K562 (cell line): ENCODE measurements at regions not wholly inside any gene's neighbourhood (a gene's known extent, or its start where the extent isn't known, plus 50 kb on each side); places are given as distances from the start of the nearest gene placed in this dataset.

ENCODE experiments used
- ATAC-seq: fragments of 200-7000 bp; cut with Tn5 transposase; 3 replicates; pipeline ENCODE4 v1.9.1; 2020; ENCODE audit warnings: moderate library complexity
- BruUV-seq: library from RNA; stranded (reverse); fragments of 400-500 nt; replicated peaks from 2 replicates; lab custom pipeline; 2021; lab: Mats Ljungman, UMichigan
- CTCF ChIA-PET: fragments of 300-600 bp; formaldehyde crosslinking; extraction: SDS; loops from one replicate; lab custom pipeline; 2021; ENCODE audit warnings: low intra/inter-chr PET ratio; lab: Yijun Ruan, JAX
- POLR2A ChIA-PET: fragments of 300-600, 350-650 bp; sonication (Branson Sonifier 250); formaldehyde crosslinking; extraction: SDS; loops from one replicate; lab custom pipeline; 2021; ENCODE audit warnings: antibody characterized with exemption, inconsistent platforms; lab: Yijun Ruan, JAX
- DNase-seq, 4 experiments: peaks; one replicate each; pipeline versions ENCODE4 v3.0.0 to v3.0.0-alpha.2; 2011 to 2018; ENCODE audit warnings: low spot score in 3 of 4, mixed read lengths in 3 of 4; ENCODE audit errors: extremely low read depth in 1 of 4
- FAIRE-seq: peaks from 2 replicates; lab custom pipeline; 2011; peaks lifted over from hg19 to GRCh38; lab: Jason Lieb, UNC
- H2AFZ ChIP-seq: 2 replicates; pipeline ENCODE4 v1.6.0; 2011; ENCODE audit warnings: low read depth, low read length, control low read depth, inconsistent platforms
- H3K27ac ChIP-seq: fragments of 200-600 bp; 3 replicates; pipeline ENCODE4 v1.8.0; 2011; ENCODE audit warnings: low read depth, mild to moderate bottlenecking, control low read depth, inconsistent platforms, low read length, moderate library complexity, mixed read lengths; ENCODE audit errors: extremely low read depth
- H3K27me3 ChIP-seq, 2 experiments: fragments of 300-600 bp in 1 of 2; 2 replicates in 1 of 2; 3 replicates in 1 of 2; pipeline versions ENCODE4 v1.6.0 to v1.8.0; 2011; ENCODE audit warnings: inconsistent platforms in 2 of 2, low read length in 2 of 2, mild to moderate bottlenecking in 1 of 2, mixed read lengths in 1 of 2, moderate library complexity in 1 of 2; ENCODE audit not compliant: control insufficient read depth in 2 of 2, insufficient read depth in 2 of 2
- H3K36me3 ChIP-seq: fragments of 300-600 bp; 3 replicates; pipeline ENCODE4 v1.8.0; 2011; ENCODE audit warnings: mild to moderate bottlenecking, low read length, inconsistent platforms; ENCODE audit not compliant: control insufficient read depth, insufficient read depth
- H3K4me1 ChIP-seq, 2 experiments: fragments of 200-600 bp in 1 of 2; replicated peaks in 1 of 2; 2 replicates in 1 of 2; 3 replicates in 1 of 2; pipeline versions ENCODE4 v1.5.1 to v1.8.0; 2011; ENCODE audit warnings: inconsistent platforms in 2 of 2, low read length in 2 of 2, mild to moderate bottlenecking in 1 of 2, mixed read lengths in 1 of 2, moderate library complexity in 1 of 2; ENCODE audit not compliant: control insufficient read depth in 2 of 2, insufficient read depth in 2 of 2
- H3K4me2 ChIP-seq: 2 replicates; pipeline ENCODE4 v1.6.1; 2011; ENCODE audit warnings: low read length, control low read depth, inconsistent platforms, mixed read lengths; ENCODE audit not compliant: insufficient read depth
- H3K4me3 ChIP-seq: fragments of 200-600 bp; sonication (generic), shearing (Covaris generic); 2 replicates; pipeline ENCODE4 v1.5.1; 2016; ENCODE audit warnings: control low read depth, inconsistent platforms
- H3K79me2 ChIP-seq: fragments of 200-600 bp; 3 replicates; pipeline ENCODE4 v1.8.0; 2011; ENCODE audit warnings: low read length, inconsistent platforms; ENCODE audit not compliant: control insufficient read depth, insufficient read depth
- H3K9ac ChIP-seq, 2 experiments: 2 replicates each; pipeline versions ENCODE4 v1.6.0 to v1.6.1; 2011; ENCODE audit warnings: low read depth in 2 of 2, low read length in 2 of 2, control low read depth in 1 of 2, inconsistent platforms in 1 of 2, mild to moderate bottlenecking in 1 of 2, mixed read lengths in 1 of 2; ENCODE audit not compliant: insufficient read depth in 1 of 2
- H3K9me1 ChIP-seq: one replicate; pipeline ENCODE4 v1.6.0; 2011; ENCODE audit warnings: inconsistent platforms, mild to moderate bottlenecking, low read length, moderate library complexity; ENCODE audit not compliant: control insufficient read depth, insufficient read depth
- H3K9me3 ChIP-seq: replicated peaks from 2 replicates; pipeline ENCODE4 v1.5.1; 2011; ENCODE audit warnings: low read depth, low read length, inconsistent platforms; ENCODE audit not compliant: control insufficient read depth, insufficient read depth
- H4K20me1 ChIP-seq: replicated peaks from 2 replicates; pipeline ENCODE4 v1.6.1; 2011; ENCODE audit warnings: low read length, inconsistent platforms, mixed read lengths; ENCODE audit not compliant: control insufficient read depth, insufficient read depth
- ATF1 ChIP-seq, 2 experiments: fragments of 450-650 bp in 1 of 2; IDR thresholded peaks; 2 replicates each; pipeline ENCODE4 v1.6.1; 2016; ENCODE audit warnings: missing compliant biosample characterization in 1 of 2, missing genetic modification characterization in 1 of 2
- CREB5 ChIP-seq: fragments of 250-450 bp; sonication (Bioruptor Pico); IDR thresholded peaks from 2 replicates; pipeline ENCODE4 v1.5.0; 2020; ENCODE audit warnings: mild to moderate bottlenecking
- CTBP1 ChIP-seq: fragments of 450-650 bp; IDR thresholded peaks from 2 replicates; pipeline ENCODE4 v1.6.1; 2016; ENCODE audit warnings: borderline replicate concordance
- DDX20 ChIP-seq: fragments of 450-650 bp; IDR thresholded peaks from 2 replicates; pipeline ENCODE4 v1.6.1; 2016; ENCODE audit warnings: missing genetic modification characterization, low read depth, mild to moderate bottlenecking, missing compliant biosample characterization, moderate library complexity
- PHTF2 ChIP-seq: fragments of 250-450 bp; sonication (Bioruptor Pico); IDR thresholded peaks from 2 replicates; pipeline ENCODE4 v1.5.0; 2021; ENCODE audit warnings: mild to moderate bottlenecking
- SREBF2 ChIP-seq: sonication (generic); formaldehyde crosslinking; IDR thresholded peaks from 2 replicates; pipeline ENCODE4 v1.4.0; 2020; ENCODE audit warnings: mild to moderate bottlenecking, missing genetic modification reagents
- YY1 ChIP-seq, 3 experiments: IDR thresholded peaks; 2 replicates each; pipeline ENCODE4 v1.6.1; 2011; ENCODE audit warnings: low read length in 2 of 3, mild to moderate bottlenecking in 2 of 3, moderate library complexity in 2 of 3, borderline replicate concordance in 1 of 3, control low read depth in 1 of 3, low read depth in 1 of 3; ENCODE audit not compliant: insufficient read depth in 3 of 3, insufficient replicate concordance in 2 of 3, control insufficient read depth in 1 of 3, insufficient read length in 1 of 3; ENCODE audit errors: extremely low read depth in 1 of 3
- ZNF124 ChIP-seq: sonication (generic); formaldehyde crosslinking; IDR thresholded peaks from 2 replicates; pipeline ENCODE4 v1.8.1; 2022; ENCODE audit warnings: missing genetic modification reagents
- ZNF644 ChIP-seq: fragments of 200-800 bp; sonication (Bioruptor generic); IDR thresholded peaks from 2 replicates; pipeline ENCODE4 v1.6.1; 2016; ENCODE audit warnings: low read depth, missing genetic modification characterization, missing compliant biosample characterization
- ZNF75A ChIP-seq: fragments of 450-650 bp; formaldehyde crosslinking; IDR thresholded peaks from 2 replicates; pipeline ENCODE4 v1.4.0; 2020; ENCODE audit warnings: mild to moderate bottlenecking
- WGBS: fragments of 100-300 bp; shearing (Covaris generic); methylation state at CpG from one replicate; pipeline ENCODE4 v1.1.6; 2016; ENCODE audit warnings: low coverage, mixed read lengths; ENCODE audit not compliant: insufficient coverage; ENCODE audit errors: missing lambda C conversion rate; 5-methylcytosine and 5-hydroxymethylcytosine counted together
- in situ Hi-C: fragments of 300-500 bp; cut with MboI; formaldehyde crosslinking; loops from 4 replicates; pipeline ENCODE4 v1.15.0; 2018; ENCODE audit warnings: inconsistent platforms, mixed read lengths
- intact Hi-C: fragments of 100-400 bp; cut with micrococcal nuclease; formaldehyde crosslinking; loops from 2 replicates; pipeline ENCODE4 v1.14.2; 2022
- TF ChIP-seq, protein P1 (sequence below), 2 experiments: IDR thresholded peaks; 2 replicates each; pipeline ENCODE4 v1.6.1; 2011; ENCODE audit warnings: borderline replicate concordance in 1 of 2, control low read depth in 1 of 2, low read depth in 1 of 2, low read length in 1 of 2, mild to moderate bottlenecking in 1 of 2, mixed read lengths in 1 of 2, moderate library complexity in 1 of 2; ENCODE audit not compliant: insufficient read depth in 1 of 2, insufficient read length in 1 of 2, poor library complexity in 1 of 2, severe bottlenecking in 1 of 2; ENCODE audit errors: extremely low read depth in 1 of 2

- no peak for TF ChIP-seq CREB5 (CRISPR knock-in tag)
- no peak for TF ChIP-seq ATF1 (CRISPR knock-in tag; IDR thresholded peaks at IDR 0.05)
- no peak for TF ChIP-seq ATF1 (tag; IDR thresholded peaks at IDR 0.05)
- no peak for TF ChIP-seq ZNF75A (CRISPR knock-in tag)
- TF ChIP-seq DDX20 (tag): no peak
- TF ChIP-seq CTBP1: no peak
- no peak for TF ChIP-seq YY1 (IDR thresholded peaks at IDR 0.05; ENCODE audit: borderline replicate concordance in 1 of 3, control insufficient read depth in 1 of 3, extremely low read depth in 1 of 3, insufficient read depth in 3 of 3, insufficient read length in 1 of 3, insufficient replicate concordance in 2 of 3, low read depth in 1 of 3, low read length in 2 of 3)
- no peak for TF ChIP-seq ZNF124 (CRISPR knock-in tag)
These were observed 131.7 kb downstream of the ACTL7B start (continued) for GRCh38 chr9:108724122-108724521.

- no peaks in the 10 kb centered on the region for H3K4me1 ChIP-seq
- no peaks in the 10 kb centered on the region for H3K9me1 ChIP-seq
- TF ChIP-seq SREBF2 (no peak), PHTF2 (CRISPR knock-in tag) (no peak), ZNF644 (tag) (no peak)
- TF ChIP-seq, protein P1, sequence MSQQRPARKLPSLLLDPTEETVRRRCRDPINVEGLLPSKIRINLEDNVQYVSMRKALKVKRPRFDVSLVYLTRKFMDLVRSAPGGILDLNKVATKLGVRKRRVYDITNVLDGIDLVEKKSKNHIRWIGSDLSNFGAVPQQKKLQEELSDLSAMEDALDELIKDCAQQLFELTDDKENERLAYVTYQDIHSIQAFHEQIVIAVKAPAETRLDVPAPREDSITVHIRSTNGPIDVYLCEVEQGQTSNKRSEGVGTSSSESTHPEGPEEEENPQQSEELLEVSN (IDR thresholded peaks at IDR 0.05; ENCODE audit: borderline replicate concordance in 1 of 2, extremely low read depth in 1 of 2, insufficient read depth in 1 of 2, insufficient read length in 1 of 2, low read depth in 1 of 2, low read length in 1 of 2, poor library complexity in 1 of 2, severe bottlenecking in 1 of 2): peak in 1 of 2 experiments; percentile 16
- no peak overlapping the region for H3K27ac ChIP-seq
- 0 out of 2 replicates have a peak, but pooled peaks cover 3% of the 10 kb centered on the region for H4K20me1 ChIP-seq
- no TSS peak for BruUV-seq
- 0% methylated on average over 7 of the region's 7 CpGs for WGBS
- no peak overlapping the region for H3K9ac ChIP-seq
- in situ Hi-C loops: no loop called here
- H3K4me3 ChIP-seq: no peak overlapping the region
- no peaks in the 10 kb centered on the region for H3K36me3 ChIP-seq
- no peak overlapping the region for H3K4me2 ChIP-seq
- intact Hi-C loops: no loop called here
- peaks cover 0 to 5% of the 10 kb centered on the region in 2 experiments; a peak in 1 of 5 replicates for H3K27me3 ChIP-seq
- ATAC-seq (no peak), DNase-seq (no peak), FAIRE-seq (no peak)
- no peak overlapping the region for H2AFZ ChIP-seq
- ChIA-PET CTCF (no interaction called here), POLR2A (interaction anchor here (0.6 kb wide), 1 partner anchor 12 kb away, joined by 3 read pairs; no protein-coding TSS in a partner anchor)
- H3K79me2 ChIP-seq: no peaks in the 10 kb centered on the region
- H3K9me3 ChIP-seq: no peaks in the 10 kb centered on the region
These were observed 133.4 kb downstream of the ACTL7B start for GRCh38 chr9:108722396-108722795.
